T1000 (cell line): ENCODE measurements at regions not wholly inside any gene's neighbourhood (a gene's known extent, or its start where the extent isn't known, plus 50 kb on each side); places are given as distances from the start of the nearest gene placed in this dataset.
A peak's percentile ranks its signal among the peaks of the same experiment; 100 is the strongest.
"Not testable (repeated sequence)": the region's sequence is repeated elsewhere in the genome, so short reads cannot be mapped to it uniquely, and the experiment has no call there.

Experiments used
- DNase-seq: peaks from one replicate; lab custom pipeline; 2025; ENCODE audit warnings: mixed read lengths; lab: John Stamatoyannopoulos, UW

GRCh38 chr1:55445416-55445815 lies 230.3 kb upstream of the USP24 start:
- DNase-seq: no peak

DNA sequence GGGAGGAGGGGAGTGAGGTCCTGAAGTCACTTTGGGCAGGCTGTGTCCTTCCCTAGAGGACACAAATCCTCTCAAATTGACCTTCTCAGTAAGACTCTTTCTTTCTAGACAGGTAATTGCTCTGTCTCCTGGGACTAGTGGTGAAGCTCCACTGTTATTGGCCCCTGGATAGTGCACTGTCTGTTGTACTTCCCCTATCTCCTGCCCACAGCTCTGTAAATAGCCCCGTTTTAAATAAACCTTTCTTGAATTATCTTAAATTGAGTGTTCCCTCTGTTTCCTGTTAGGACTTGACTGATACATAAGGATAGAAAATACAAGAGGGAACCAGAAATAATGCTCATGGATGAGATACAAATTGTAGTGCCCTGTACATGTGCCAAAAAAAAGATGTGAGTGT lies 229.5 kb upstream of the USP24 start:
- DNase-seq: no peak

- DNase-seq: peak; percentile 73
These were observed 228.2 kb upstream of the USP24 start for GRCh38 chr1:55443175-55443915.

GRCh38 chr1:55441489-55441888 lies 226.3 kb upstream of the USP24 start:
- DNase-seq: no peak

GRCh38 chr1:55437692-55438091 lies 222.5 kb upstream of the USP24 start:
- DNase-seq: no peak

- DNase-seq: not testable (repeated sequence)
These were observed 215.6 kb upstream of the USP24 start for GRCh38 chr1:55430720-55431119.

- not testable (repeated sequence) for DNase-seq
These were observed 215.0 kb upstream of the USP24 start for GRCh38 chr1:55430206-55430605.

GRCh38 chr1:55428944-55429931 lies 214.1 kb upstream of the USP24 start:
- peak; percentile 95 for DNase-seq

DNA sequence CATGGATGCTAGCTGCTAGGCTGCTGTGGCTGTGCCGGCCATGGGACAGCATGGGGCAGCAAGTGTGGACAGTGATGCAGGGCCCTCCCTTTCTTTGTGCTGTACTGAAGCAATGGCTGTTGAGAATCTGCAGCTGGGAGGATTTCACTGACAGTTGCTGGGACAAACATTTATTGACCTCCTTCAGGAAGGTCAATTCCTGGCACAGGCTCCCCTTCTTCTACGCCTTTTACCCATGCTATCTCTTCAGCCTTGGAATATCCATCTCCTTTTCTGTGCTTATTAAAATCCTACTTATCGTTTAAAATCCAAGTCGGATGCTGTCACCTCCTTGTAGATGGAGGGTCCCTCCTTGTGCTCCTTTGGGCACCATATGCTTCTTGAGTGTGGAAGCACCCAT lies 213.1 kb upstream of the USP24 start:
- no peak for DNase-seq

GRCh38 chr1:55427606-55428005 lies 212.4 kb upstream of the USP24 start:
- DNase-seq: no peak

- DNase-seq: no peak
These were observed 211.5 kb upstream of the USP24 start for GRCh38 chr1:55426619-55427018.

- no peak for DNase-seq
These were observed 211.0 kb upstream of the USP24 start for GRCh38 chr1:55426156-55426555.

DNA sequence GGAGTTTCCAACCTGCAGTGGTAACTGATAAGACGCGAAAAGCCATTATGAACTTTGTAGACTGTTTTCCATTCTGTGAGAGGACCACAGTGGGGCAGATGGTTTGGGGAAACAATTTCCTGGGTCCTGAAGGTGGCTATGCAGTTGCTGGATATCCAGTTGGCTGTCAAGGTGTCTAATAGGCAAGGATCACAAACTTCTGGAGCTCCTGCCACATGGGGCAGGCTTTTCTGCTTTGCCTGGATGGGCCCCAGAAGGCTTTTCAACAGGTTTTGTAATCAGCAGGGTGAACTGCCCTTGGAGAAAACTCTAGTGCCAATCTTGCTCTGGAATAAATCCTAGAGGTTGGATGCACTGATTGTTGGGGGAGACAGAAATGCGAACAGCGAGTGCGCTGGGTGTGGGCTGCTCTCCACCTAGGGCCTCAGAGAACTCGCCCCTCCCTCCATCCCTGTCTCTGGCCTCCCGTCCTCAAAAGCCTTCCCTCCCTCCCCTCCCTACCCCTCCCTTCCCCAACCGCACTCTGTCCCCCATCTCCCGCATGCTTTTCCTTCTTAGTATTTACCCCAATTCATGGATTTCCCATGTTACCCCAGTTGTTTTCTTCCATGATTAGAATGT lies 210.3 kb upstream of the USP24 start:
- DNase-seq: no peak

GRCh38 chr1:55423376-55423775 lies 208.2 kb upstream of the USP24 start:
- no peak for DNase-seq

DNA sequence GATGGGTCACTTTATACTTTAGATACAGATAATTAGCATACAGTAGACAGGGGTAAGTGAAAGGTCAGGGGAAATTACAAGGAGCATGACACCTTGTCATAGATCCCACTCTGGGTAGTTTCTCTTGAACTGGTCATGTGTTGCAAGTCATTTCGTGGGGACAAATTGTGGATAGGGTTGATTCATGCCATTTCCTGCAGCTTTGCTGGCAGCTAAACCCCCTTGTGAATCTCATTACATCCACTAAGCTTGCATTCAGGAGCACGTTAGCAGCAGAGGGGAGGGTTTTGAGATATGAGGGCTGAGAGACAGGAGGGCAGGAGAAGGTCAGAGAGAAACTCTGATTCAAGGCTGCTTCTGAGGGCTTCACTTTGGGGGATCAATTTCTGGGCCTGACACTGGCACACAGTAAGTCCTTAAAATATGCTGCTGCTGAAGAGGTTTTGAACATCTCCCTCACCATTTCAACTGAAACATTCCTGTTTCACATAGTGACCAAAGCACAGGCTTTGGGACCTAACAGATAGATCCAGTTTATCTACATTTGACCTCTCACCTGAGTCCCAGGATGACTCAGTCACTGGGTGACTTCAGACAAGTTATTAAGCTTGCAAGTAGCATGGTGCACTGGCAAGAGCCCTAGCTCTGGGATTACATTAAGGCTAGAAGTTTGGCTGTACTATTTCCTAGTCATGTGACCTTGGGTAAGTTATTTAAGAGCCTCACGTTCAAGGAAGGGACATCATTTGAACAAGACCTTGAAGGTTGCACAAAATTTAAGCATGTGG lies 206.0 kb upstream of the USP24 start:
- DNase-seq: no peak

GRCh38 chr1:55420026-55420425 lies 204.9 kb upstream of the USP24 start:
- DNase-seq: no peak

- DNase-seq: no peak
These were observed 203.2 kb upstream of the USP24 start for GRCh38 chr1:55418208-55419000.

GRCh38 chr1:55416164-55416842 lies 201.1 kb upstream of the USP24 start:
- DNase-seq: no peak

DNA sequence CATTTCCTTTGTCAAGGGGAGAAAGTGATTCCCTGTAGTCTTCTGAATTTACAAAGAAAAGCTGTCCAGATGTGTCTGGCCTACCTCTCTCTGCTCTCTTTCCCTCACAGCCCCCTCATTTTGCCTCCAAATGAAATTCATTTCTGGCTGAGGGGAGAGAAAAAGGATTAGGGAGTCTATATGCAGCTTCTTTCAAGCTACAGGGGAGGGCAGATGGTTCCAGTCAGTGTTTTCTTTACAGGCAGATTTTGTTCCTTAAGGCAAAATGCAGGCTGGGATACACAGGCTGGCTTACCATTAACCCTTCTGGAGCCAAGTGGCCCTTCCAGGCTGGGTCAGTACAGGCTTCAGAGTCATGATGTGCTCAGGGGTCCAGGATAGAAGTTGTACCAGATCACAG lies 198.1 kb upstream of the USP24 start:
- DNase-seq: no peak

GRCh38 chr1:55412060-55412459 lies 196.9 kb upstream of the USP24 start:
- DNase-seq: no peak
